ENCODE measurements at regions not wholly inside any gene's neighbourhood (a gene's known extent, or its start where the extent isn't known, plus 50 kb on each side); places are given as distances from the start of the nearest gene placed in this dataset.

DNA sequence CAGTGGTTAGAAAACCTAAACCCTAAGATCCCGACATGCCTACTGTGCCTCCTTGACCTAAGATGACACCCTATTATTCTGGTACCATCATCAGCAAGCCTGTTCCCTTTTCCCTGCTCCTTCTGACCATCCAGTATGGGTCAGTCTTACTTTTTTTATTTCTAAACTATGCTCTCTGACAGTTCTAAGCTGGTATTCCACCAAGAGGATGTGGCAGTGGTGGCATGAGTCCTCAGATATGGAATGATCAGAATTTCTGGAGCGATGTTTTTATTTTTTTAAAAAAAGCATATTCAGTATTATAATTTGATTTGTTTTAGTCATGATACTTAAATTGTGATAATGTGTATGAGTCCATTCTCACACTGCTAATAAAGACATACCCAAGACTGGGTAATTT lies 145.9 kb upstream of the LHCGR start:
- DNase-seq (no peak), ATAC-seq (no peak)
- no peaks in the 10 kb centered on the region for H3K36me3 ChIP-seq
- no peaks in the 10 kb centered on the region for H3K27me3 ChIP-seq
- TF ChIP-seq POLR2A (IDR thresholded peaks at IDR 0.05), result no peak
- TF ChIP-seq, protein P1, sequence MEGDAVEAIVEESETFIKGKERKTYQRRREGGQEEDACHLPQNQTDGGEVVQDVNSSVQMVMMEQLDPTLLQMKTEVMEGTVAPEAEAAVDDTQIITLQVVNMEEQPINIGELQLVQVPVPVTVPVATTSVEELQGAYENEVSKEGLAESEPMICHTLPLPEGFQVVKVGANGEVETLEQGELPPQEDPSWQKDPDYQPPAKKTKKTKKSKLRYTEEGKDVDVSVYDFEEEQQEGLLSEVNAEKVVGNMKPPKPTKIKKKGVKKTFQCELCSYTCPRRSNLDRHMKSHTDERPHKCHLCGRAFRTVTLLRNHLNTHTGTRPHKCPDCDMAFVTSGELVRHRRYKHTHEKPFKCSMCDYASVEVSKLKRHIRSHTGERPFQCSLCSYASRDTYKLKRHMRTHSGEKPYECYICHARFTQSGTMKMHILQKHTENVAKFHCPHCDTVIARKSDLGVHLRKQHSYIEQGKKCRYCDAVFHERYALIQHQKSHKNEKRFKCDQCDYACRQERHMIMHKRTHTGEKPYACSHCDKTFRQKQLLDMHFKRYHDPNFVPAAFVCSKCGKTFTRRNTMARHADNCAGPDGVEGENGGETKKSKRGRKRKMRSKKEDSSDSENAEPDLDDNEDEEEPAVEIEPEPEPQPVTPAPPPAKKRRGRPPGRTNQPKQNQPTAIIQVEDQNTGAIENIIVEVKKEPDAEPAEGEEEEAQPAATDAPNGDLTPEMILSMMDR (IDR thresholded peaks at IDR 0.05 in 4 of 5, conservative IDR thresholded peaks at IDR 0.05 in 1 of 5), result no peak
- no peaks in the 10 kb centered on the region for H3K9me3 ChIP-seq
- no peaks in the 10 kb centered on the region for H3K4me1 ChIP-seq
- no peak overlapping the region for H3K4me3 ChIP-seq
- H3K27ac ChIP-seq, result no peak overlapping the region
- in situ Hi-C loops (cut with MboI; ENCODE audit: low sequenced_read_pairs in 4 of 4) (no loop called here), intact Hi-C loops (cut with DNase I; ENCODE audit: low total_unique reads) (no loop called here)

DNA sequence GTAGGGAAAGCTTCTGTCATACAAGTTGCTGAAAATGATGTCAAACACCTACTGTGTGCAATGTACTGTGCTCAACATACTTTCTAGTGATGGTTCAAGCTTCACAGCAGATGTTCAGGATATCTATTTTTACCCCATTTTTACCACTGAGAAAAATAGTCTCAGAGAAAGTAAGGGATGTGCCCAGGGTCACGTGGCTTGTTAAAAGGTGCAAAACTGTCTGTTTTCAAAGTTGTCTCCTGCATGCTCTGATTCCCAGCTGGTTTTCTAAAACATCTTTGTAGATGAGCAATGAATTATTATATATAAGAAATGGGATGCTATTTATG lies 145.5 kb upstream of the LHCGR start:
- Histone ChIP-seq H3K36me3 (no peaks in the 10 kb centered on the region), H3K4me1 (no peaks in the 10 kb centered on the region), H3K4me3 (no peak overlapping the region), H3K27me3 (no peaks in the 10 kb centered on the region), H3K27ac (no peak overlapping the region), H3K9me3 (no peaks in the 10 kb centered on the region)
- no peak for TF ChIP-seq POLR2A (IDR thresholded peaks at IDR 0.05)
- TF ChIP-seq, protein P1 (IDR thresholded peaks at IDR 0.05 in 4 of 5, conservative IDR thresholded peaks at IDR 0.05 in 1 of 5), result no peak
- intact Hi-C loops (cut with DNase I; ENCODE audit: low total_unique reads), result no loop called here
- in situ Hi-C loops (cut with MboI; ENCODE audit: low sequenced_read_pairs in 4 of 4), result no loop called here
- ATAC-seq (no peak), DNase-seq (no peak)

DNA sequence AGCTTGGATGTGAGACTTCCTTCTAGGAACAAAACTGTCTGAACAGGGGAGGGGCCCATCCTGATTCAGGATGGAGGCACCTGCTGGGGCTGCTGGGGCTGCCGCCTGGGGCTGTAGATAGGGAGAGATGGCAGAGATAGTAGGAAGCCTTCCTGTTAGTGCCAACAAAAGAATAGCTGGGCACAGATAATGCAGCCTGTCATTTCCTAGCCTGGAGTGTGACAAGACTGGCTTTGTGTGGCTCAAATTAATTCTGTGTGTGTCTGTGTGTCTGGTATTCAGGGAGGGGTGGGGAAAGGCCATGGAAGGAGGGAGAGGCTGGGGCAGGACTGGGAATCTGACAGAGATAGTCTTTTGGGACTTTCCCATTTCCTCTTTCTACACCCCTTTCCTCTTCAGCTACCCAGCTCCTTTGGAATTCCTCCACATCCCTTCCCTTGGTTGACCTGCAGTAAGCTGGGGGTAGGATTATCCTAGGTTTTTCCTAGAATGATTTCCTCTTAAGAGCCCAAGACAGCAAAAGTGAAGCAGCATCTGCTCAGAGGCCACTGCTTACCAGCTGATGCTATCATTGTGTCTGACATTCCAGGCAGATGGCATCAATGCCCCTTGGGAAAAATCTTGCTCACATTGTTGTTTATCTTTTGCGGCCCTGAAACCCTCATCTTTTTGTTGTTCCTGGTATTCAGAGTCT lies 144.9 kb upstream of the LHCGR start:
- Histone ChIP-seq H3K27ac (no peak overlapping the region), H3K4me1 (no peaks in the 10 kb centered on the region), H3K27me3 (no peaks in the 10 kb centered on the region), H3K36me3 (no peaks in the 10 kb centered on the region), H3K9me3 (no peaks in the 10 kb centered on the region), H3K4me3 (no peak overlapping the region)
- no peak for ATAC-seq
- no peak for TF ChIP-seq POLR2A (IDR thresholded peaks at IDR 0.05)
- TF ChIP-seq, protein P1 (IDR thresholded peaks at IDR 0.05 in 4 of 5, conservative IDR thresholded peaks at IDR 0.05 in 1 of 5), result no peak
- intact Hi-C loops (cut with DNase I; ENCODE audit: low total_unique reads) (no loop called here), in situ Hi-C loops (cut with MboI; ENCODE audit: low sequenced_read_pairs in 4 of 4) (no loop called here)
- no peak for DNase-seq

DNA sequence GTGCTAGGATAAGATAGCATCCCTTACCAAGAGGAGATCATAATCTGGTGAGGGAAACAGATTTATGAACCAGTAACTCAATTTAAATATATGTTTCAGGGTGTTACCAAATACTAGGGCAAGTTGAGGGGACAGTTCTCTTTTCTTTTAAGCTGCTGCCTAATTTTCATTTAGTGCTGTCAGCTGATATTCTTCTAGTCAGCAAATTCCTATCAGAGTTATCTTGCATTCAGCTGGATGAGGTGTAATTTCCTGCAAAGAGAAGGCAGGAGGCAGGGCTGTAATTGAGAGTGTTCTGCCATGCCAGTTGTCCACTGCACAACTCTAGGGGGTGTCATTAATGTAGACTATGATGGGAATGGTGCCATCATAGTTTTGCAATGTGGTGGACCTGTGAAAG lies 141.3 kb upstream of the LHCGR start:
- Histone ChIP-seq H3K4me1 (no peaks in the 10 kb centered on the region), H3K9me3 (no peaks in the 10 kb centered on the region), H3K36me3 (no peaks in the 10 kb centered on the region), H3K27ac (no peak overlapping the region), H3K4me3 (no peak overlapping the region), H3K27me3 (no peaks in the 10 kb centered on the region)
- ATAC-seq (no peak), DNase-seq (no peak)
- in situ Hi-C loops (cut with MboI; ENCODE audit: low sequenced_read_pairs in 4 of 4), result no loop called here
- intact Hi-C loops (cut with DNase I; ENCODE audit: low total_unique reads), result no loop called here
- no peak for TF ChIP-seq POLR2A (IDR thresholded peaks at IDR 0.05)
- TF ChIP-seq, protein P1 (IDR thresholded peaks at IDR 0.05 in 4 of 5, conservative IDR thresholded peaks at IDR 0.05 in 1 of 5), result no peak

Data from gastrocnemius medialis (tissue), 4 donors.